Panc1 (cell line): ENCODE measurements at regions not wholly inside any gene's neighbourhood (a gene's known extent, or its start where the extent isn't known, plus 50 kb on each side); places are given as distances from the start of the nearest gene placed in this dataset.

Source experiments
- ATAC-seq: fragments of 200-7000 bp; cut with Tn5 transposase; 2 replicates; pipeline ENCODE4 v1.9.1; 2020; ENCODE audit warnings: mild to moderate bottlenecking, moderate library complexity
- BruUV-seq: library from RNA; stranded (reverse); fragments of 400-500 nt; replicated peaks from 2 replicates; lab custom pipeline; 2021; lab: Mats Ljungman, UMichigan
- CTCF ChIA-PET: fragments of 300-600 bp; sonication (Branson Sonifier 250); formaldehyde crosslinking; loops from one replicate; lab custom pipeline; 2022; ENCODE audit warnings: antibody characterized with exemption; lab: Charles Lee
- POLR2A ChIA-PET: fragments of 300-600 bp; sonication (Branson Sonifier 250); formaldehyde crosslinking; loops from one replicate; lab custom pipeline; 2022; ENCODE audit warnings: antibody characterized with exemption; lab: Charles Lee
- DNase-seq: peaks from one replicate; pipeline ENCODE4 v3.0.0-alpha.2; 2010; ENCODE audit warnings: low read depth, low spot score
- H3K27ac ChIP-seq: 2 replicates; pipeline ENCODE4 v1.5.1; 2011; ENCODE audit warnings: mild to moderate bottlenecking, low read length, inconsistent platforms
- H3K27me3 ChIP-seq: fragments of 200-500 bp; sonication (Bioruptor generic); 2 replicates; pipeline ENCODE4 v1.6.0; 2014; ENCODE audit warnings: low read length, inconsistent platforms; ENCODE audit not compliant: control insufficient read depth, insufficient read depth
- H3K36me3 ChIP-seq: fragments of 200-500 bp; sonication (Bioruptor generic); 2 replicates; pipeline ENCODE4 v1.5.1; 2014; ENCODE audit warnings: inconsistent platforms, mild to moderate bottlenecking, low read length, moderate library complexity; ENCODE audit not compliant: control insufficient read depth, insufficient read depth
- H3K4me1 ChIP-seq: 2 replicates; pipeline ENCODE4 v1.5.1; 2011; ENCODE audit warnings: inconsistent platforms, mild to moderate bottlenecking, low read length, moderate library complexity; ENCODE audit not compliant: control insufficient read depth, insufficient read depth
- H3K4me3 ChIP-seq, 2 experiments: 2 replicates each; pipeline ENCODE4 v1.5.1; 2011 to 2012; ENCODE audit warnings: low read depth in 2 of 2, low read length in 2 of 2, mild to moderate bottlenecking in 2 of 2, inconsistent platforms in 1 of 2, moderate library complexity in 1 of 2
- H3K9me3 ChIP-seq: fragments of 200-500 bp; sonication (Bioruptor generic); 2 replicates; pipeline ENCODE4 v1.5.1; 2014; ENCODE audit warnings: low read depth, mild to moderate bottlenecking, inconsistent platforms, low read length, moderate library complexity; ENCODE audit not compliant: control insufficient read depth, insufficient read depth
- CTCF ChIP-seq: fragments of 450-650 bp; IDR thresholded peaks from 2 replicates; pipeline ENCODE4 v1.5.1; 2017; ENCODE audit warnings: mild to moderate bottlenecking
- POLR2AphosphoS5 ChIP-seq: IDR thresholded peaks from 2 replicates; pipeline ENCODE4 v1.6.1; 2012; ENCODE audit warnings: mild to moderate bottlenecking, low read depth, low read length, moderate library complexity
- REST ChIP-seq, 2 experiments: IDR thresholded peaks; 2 replicates each; pipeline ENCODE4 v1.6.1; 2011 to 2012; ENCODE audit warnings: low read depth in 2 of 2, control low read depth in 1 of 2, low read length in 1 of 2, mild to moderate bottlenecking in 1 of 2, moderate library complexity in 1 of 2; ENCODE audit not compliant: insufficient read depth in 1 of 2
- SIN3A ChIP-seq: IDR thresholded peaks from 2 replicates; pipeline ENCODE4 v1.6.1; 2012; ENCODE audit warnings: low read depth, mild to moderate bottlenecking, low read length, moderate library complexity, borderline replicate concordance; ENCODE audit not compliant: insufficient read depth
- TCF7L2 ChIP-seq: IDR thresholded peaks from 2 replicates; pipeline ENCODE4 v1.6.1; 2011; ENCODE audit warnings: mild to moderate bottlenecking, low read depth, low read length, inconsistent platforms
- in situ Hi-C: cut with HindIII; loops from 2 replicates; pipeline ENCODE4 v1.10.0; 2016; ENCODE audit warnings: low sequenced_read_pairs, low pct_unique_long_range_greater_than_20kb
- intact Hi-C: fragments of 100-400 bp; cut with micrococcal nuclease; formaldehyde crosslinking; loops from one replicate; pipeline ENCODE4 v1.10.0; 2022; ENCODE audit not compliant: unreplicated experiment

- H3K4me1 ChIP-seq: no peaks in the 10 kb centered on the region
- ChIA-PET POLR2A (no interaction called here), CTCF (no interaction called here)
- DNase-seq (no peak), ATAC-seq (no peak)
- H3K9me3 ChIP-seq: no peaks in the 10 kb centered on the region
- H3K27ac ChIP-seq: no peak overlapping the region
- intact Hi-C loops: no loop called here
- TF ChIP-seq TCF7L2: no peak
- TF ChIP-seq POLR2AphosphoS5: no peak
- no peak for TF ChIP-seq SIN3A
- TF ChIP-seq CTCF: no peak
- TF ChIP-seq REST (IDR thresholded peaks at IDR 0.05; ENCODE audit: insufficient read depth in 1 of 2, low read depth in 2 of 2, low read length in 1 of 2): no peak
- in situ Hi-C loops: no loop called here
- no peaks in the 10 kb centered on the region for H3K36me3 ChIP-seq
- no peak overlapping the region for H3K4me3 ChIP-seq
- H3K27me3 ChIP-seq: no peaks in the 10 kb centered on the region
- BruUV-seq: no TSS peak
Measured at GRCh38 chr2:78699696-78700095, 325.8 kb upstream of the REG3G start.

GRCh38 chr2:78701546-78701945, 324.0 kb upstream of the REG3G start:
- Histone ChIP-seq H3K36me3 (no peaks in the 10 kb centered on the region), H3K27ac (no peak overlapping the region), H3K27me3 (no peaks in the 10 kb centered on the region), H3K9me3 (no peaks in the 10 kb centered on the region), H3K4me3 (no peak overlapping the region), H3K4me1 (no peaks in the 10 kb centered on the region)
- ChIA-PET POLR2A (no interaction called here), CTCF (no interaction called here)
- DNase-seq (no peak), ATAC-seq (no peak)
- intact Hi-C loops (no loop called here), in situ Hi-C loops (no loop called here)
- TF ChIP-seq REST (IDR thresholded peaks at IDR 0.05; ENCODE audit: insufficient read depth in 1 of 2, low read depth in 2 of 2, low read length in 1 of 2) (no peak), SIN3A (no peak), CTCF (no peak), POLR2AphosphoS5 (no peak), TCF7L2 (no peak)
- BruUV-seq: no TSS peak
